GM12878 (cell line): ENCODE measurements at regions not wholly inside any gene's neighbourhood (a gene's known extent, or its start where the extent isn't known, plus 50 kb on each side); places are given as distances from the start of the nearest gene placed in this dataset.

Experiments
- ATAC-seq: fragments of 200-7000 bp; cut with Tn5 transposase; 3 replicates; pipeline ENCODE4 v1.9.1; 2020; ENCODE audit warnings: mild to moderate bottlenecking, moderate library complexity
- BruUV-seq: library from RNA; stranded (reverse); fragments of 400-500 nt; replicated peaks from 2 replicates; lab custom pipeline; 2021; lab: Mats Ljungman, UMichigan
- CTCF ChIA-PET: fragments of 300-600 bp; sonication (Branson Sonifier 250); formaldehyde crosslinking; extraction: SDS; loops from one replicate; lab custom pipeline; 2021; ENCODE audit warnings: inconsistent platforms; lab: Yijun Ruan, JAX
- POLR2A ChIA-PET: fragments of 350-600 bp; formaldehyde crosslinking; extraction: SDS; loops from one replicate; lab custom pipeline; 2021; ENCODE audit warnings: inconsistent platforms; lab: Charles Lee
- RAD21 ChIA-PET: fragments of 300-600 bp; sonication (Branson Sonifier 250); formaldehyde crosslinking; loops from one replicate; lab custom pipeline; 2023; ENCODE audit warnings: antibody characterized with exemption; ENCODE audit not compliant: unreplicated experiment; lab: Charles Lee
- SMC1A ChIA-PET: fragments of 300-600 bp; sonication (Branson Sonifier 250); formaldehyde crosslinking; loops from one replicate; lab custom pipeline; 2023; ENCODE audit not compliant: unreplicated experiment, uncharacterized antibody; lab: Charles Lee
- DNase-seq: peaks from one replicate; pipeline ENCODE4 v3.0.0-alpha.2; 2011; ENCODE audit warnings: low read depth, low spot score
- FAIRE-seq: peaks from 3 replicates; lab custom pipeline; 2011; peaks lifted over from hg19 to GRCh38; lab: Jason Lieb, UNC
- H2AFZ ChIP-seq: 2 replicates; pipeline ENCODE4 v1.6.0; 2011; ENCODE audit warnings: low read depth, low read length, control low read depth; ENCODE audit not compliant: control insufficient read depth
- H3K27ac ChIP-seq: 2 replicates; pipeline ENCODE4 v1.5.1; 2011; ENCODE audit warnings: control low read depth; ENCODE audit not compliant: control insufficient read depth, insufficient read depth
- H3K27me3 ChIP-seq, 2 experiments: replicated peaks in 1 of 2; 2 replicates each; pipeline versions ENCODE4 v1.6.0 to v1.6.1; 2011; ENCODE audit warnings: low read length in 1 of 2; ENCODE audit not compliant: control insufficient read depth in 2 of 2, insufficient read depth in 2 of 2
- H3K36me3 ChIP-seq, 2 experiments: 2 replicates each; pipeline ENCODE4 v1.5.1; 2011; ENCODE audit warnings: low read length in 1 of 2; ENCODE audit not compliant: control insufficient read depth in 2 of 2, insufficient read depth in 2 of 2
- H3K4me1 ChIP-seq: 2 replicates; pipeline ENCODE4 v1.6.1; 2011; ENCODE audit warnings: mild to moderate bottlenecking, low read length, moderate library complexity, mixed read lengths; ENCODE audit not compliant: control insufficient read depth, insufficient read depth
- H3K4me2 ChIP-seq: 2 replicates; pipeline ENCODE4 v1.6.0; 2011; ENCODE audit warnings: control low read depth; ENCODE audit not compliant: control insufficient read depth, insufficient read depth
- H3K4me3 ChIP-seq: fragments of 200-600 bp; sonication (generic); 2 replicates; pipeline ENCODE4 v1.5.1; 2016
- H3K79me2 ChIP-seq: 2 replicates; pipeline ENCODE4 v1.6.0; 2011; ENCODE audit warnings: low read length; ENCODE audit not compliant: control insufficient read depth, insufficient read depth
- H3K9ac ChIP-seq: 2 replicates; pipeline ENCODE4 v1.8.0; 2011; ENCODE audit warnings: low read length, control low read depth, mixed read lengths; ENCODE audit not compliant: control insufficient read depth, insufficient read depth
- H3K9me3 ChIP-seq: replicated peaks from 3 replicates; pipeline ENCODE4 v1.5.1; 2011; ENCODE audit warnings: mild to moderate bottlenecking, low read length; ENCODE audit not compliant: control insufficient read depth, insufficient read depth
- H4K20me1 ChIP-seq: 2 replicates; pipeline ENCODE4 v1.6.0; 2011; ENCODE audit not compliant: control insufficient read depth, insufficient read depth
- ATF7 ChIP-seq: fragments of 450-650 bp; IDR thresholded peaks from 2 replicates; pipeline ENCODE4 v1.6.1; 2016; ENCODE audit warnings: low read depth, mild to moderate bottlenecking
- ESRRA ChIP-seq: IDR thresholded peaks from 2 replicates; pipeline ENCODE4 v1.6.1; 2012; ENCODE audit warnings: mild to moderate bottlenecking, low read length, improper control_type of control experiment
- FOS ChIP-seq: IDR thresholded peaks from 3 replicates; pipeline ENCODE4 v1.6.1; 2011; ENCODE audit warnings: borderline replicate concordance; ENCODE audit not compliant: insufficient read length; ENCODE audit errors: extremely low read depth
- HDAC6 ChIP-seq: fragments of 200-600 bp; sonication (generic); IDR thresholded peaks from one replicate; pipeline ENCODE4 v1.8.0; 2017; ENCODE audit warnings: antibody characterized with exemption; ENCODE audit not compliant: unreplicated experiment
- NR2F1 ChIP-seq: fragments of 450-650 bp; conservative IDR thresholded peaks from 2 replicates; pipeline ENCODE4 v1.6.1; 2017; ENCODE audit warnings: mild to moderate bottlenecking
- NRF1 ChIP-seq: conservative IDR thresholded peaks from 2 replicates; pipeline ENCODE4 v1.6.1; 2011; ENCODE audit warnings: mild to moderate bottlenecking, low read depth, low read length, improper control_type of control experiment
- POLR2A ChIP-seq: IDR thresholded peaks from 2 replicates; pipeline ENCODE4 v1.6.1; 2011; ENCODE audit warnings: low read depth, mild to moderate bottlenecking, low read length
- USF1 ChIP-seq: IDR thresholded peaks from 2 replicates; pipeline ENCODE4 v1.6.1; 2011; ENCODE audit warnings: borderline replicate concordance, low read depth, mild to moderate bottlenecking, moderate library complexity, mixed read lengths, low read length; ENCODE audit not compliant: insufficient read depth; ENCODE audit errors: extremely low read length
- ZNF24 ChIP-seq: fragments of 450-650 bp; IDR thresholded peaks from 2 replicates; pipeline ENCODE4 v1.6.1; 2017; ENCODE audit warnings: antibody characterized with exemption, mild to moderate bottlenecking
- WGBS: methylation state at CpG from one replicate; pipeline ENCODE4 v1.1.6; 2016; ENCODE audit warnings: low lambda C conversion rate; ENCODE audit not compliant: insufficient replicate concordance, insufficient coverage; ENCODE audit errors: missing lambda C conversion rate; 5-methylcytosine and 5-hydroxymethylcytosine counted together
- in situ Hi-C: fragments of 300-500 bp; cut with MboI; formaldehyde crosslinking; loops from 9 replicates; pipeline ENCODE4 v1.14.3; 2018; ENCODE audit warnings: mixed read lengths
- intact Hi-C: fragments of 100-400 bp; cut with micrococcal nuclease; formaldehyde crosslinking; loops from one replicate; pipeline ENCODE4 v1.14.2; 2022; ENCODE audit not compliant: unreplicated experiment
- TF ChIP-seq, protein P1 (sequence below): fragments of 450-650 bp; IDR thresholded peaks from 2 replicates; pipeline ENCODE4 v1.6.1; 2018; ENCODE audit warnings: mild to moderate bottlenecking, low read depth, moderate library complexity; ENCODE audit not compliant: partially characterized antibody
- TF ChIP-seq, protein P2 (sequence below): fragments of 450-650 bp; IDR thresholded peaks from 2 replicates; pipeline ENCODE4 v1.6.1; 2017; ENCODE audit warnings: mild to moderate bottlenecking, moderate library complexity

DNA sequence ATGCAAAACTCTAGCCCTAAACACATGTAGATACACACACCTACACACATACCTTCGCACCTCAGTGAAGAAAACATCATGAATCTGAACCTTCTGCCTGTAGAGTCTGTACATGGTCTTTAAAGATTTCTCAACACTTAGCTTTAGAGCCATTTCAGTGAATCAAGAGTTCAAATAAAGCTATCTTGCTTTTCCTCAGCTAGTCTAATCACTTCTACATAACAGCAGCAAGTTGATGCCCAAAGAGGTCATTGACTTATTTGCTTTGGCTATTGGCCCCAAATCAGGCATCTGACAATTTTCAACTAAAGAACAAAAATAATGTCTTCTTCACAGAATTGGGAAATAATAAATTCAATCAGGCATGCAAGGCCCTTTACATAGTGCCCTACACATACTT is 127.9 kb upstream of the SGCD start (continued):
- no peak for TF ChIP-seq USF1
- TF ChIP-seq POLR2A: no peak
- TF ChIP-seq, protein P1, sequence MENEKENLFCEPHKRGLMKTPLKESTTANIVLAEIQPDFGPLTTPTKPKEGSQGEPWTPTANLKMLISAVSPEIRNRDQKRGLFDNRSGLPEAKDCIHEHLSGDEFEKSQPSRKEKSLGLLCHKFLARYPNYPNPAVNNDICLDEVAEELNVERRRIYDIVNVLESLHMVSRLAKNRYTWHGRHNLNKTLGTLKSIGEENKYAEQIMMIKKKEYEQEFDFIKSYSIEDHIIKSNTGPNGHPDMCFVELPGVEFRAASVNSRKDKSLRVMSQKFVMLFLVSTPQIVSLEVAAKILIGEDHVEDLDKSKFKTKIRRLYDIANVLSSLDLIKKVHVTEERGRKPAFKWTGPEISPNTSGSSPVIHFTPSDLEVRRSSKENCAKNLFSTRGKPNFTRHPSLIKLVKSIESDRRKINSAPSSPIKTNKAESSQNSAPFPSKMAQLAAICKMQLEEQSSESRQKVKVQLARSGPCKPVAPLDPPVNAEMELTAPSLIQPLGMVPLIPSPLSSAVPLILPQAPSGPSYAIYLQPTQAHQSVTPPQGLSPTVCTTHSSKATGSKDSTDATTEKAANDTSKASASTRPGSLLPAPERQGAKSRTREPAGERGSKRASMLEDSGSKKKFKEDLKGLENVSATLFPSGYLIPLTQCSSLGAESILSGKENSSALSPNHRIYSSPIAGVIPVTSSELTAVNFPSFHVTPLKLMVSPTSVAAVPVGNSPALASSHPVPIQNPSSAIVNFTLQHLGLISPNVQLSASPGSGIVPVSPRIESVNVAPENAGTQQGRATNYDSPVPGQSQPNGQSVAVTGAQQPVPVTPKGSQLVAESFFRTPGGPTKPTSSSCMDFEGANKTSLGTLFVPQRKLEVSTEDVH: no peak

DNA sequence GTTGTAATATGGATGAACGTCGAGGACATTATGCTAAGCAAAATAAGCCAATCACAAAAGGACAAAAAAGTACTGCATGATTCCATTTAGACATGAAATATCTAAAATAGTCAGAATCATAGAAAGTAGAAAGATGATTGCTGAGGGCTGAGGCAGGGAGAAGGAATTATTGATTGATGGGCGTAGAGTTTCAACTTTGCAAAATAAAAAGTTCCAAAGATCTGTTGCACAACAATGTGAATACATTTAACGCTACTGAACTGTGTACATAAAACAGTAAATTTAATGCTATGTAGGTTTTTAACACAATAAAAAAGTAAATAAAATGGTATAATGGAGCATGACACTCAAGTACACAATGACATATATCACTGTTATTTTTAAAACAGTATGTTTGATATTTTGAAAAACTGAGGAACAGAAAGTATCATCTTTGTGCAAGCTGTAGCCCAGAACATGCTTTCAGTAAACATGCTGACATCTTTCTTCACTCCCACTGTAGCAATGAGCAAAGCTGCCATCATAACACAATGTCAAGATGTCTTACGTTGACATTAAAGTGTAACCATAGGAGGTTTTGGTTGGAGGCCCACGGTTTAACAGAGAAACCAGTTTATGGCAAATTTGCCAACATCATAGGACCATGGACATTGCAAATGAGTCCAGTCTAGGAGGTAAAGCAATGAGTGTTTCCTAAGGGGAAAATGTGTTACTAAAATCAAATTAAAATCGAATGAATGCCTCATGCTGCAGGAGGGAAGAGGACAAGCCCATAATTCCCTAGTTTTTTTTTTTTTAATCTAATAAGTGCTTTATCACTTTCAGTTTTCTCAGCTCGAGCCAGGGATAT is 125.8 kb upstream of the SGCD start:
- ATAC-seq (no peak), FAIRE-seq (no peak), DNase-seq (no peak)
- ChIA-PET CTCF (interaction anchor here (0.7 kb wide), 1 partner anchor 838 kb away, joined by 3 read pairs; no protein-coding TSS in a partner anchor), RAD21 (no interaction called here), POLR2A (no interaction called here), SMC1A (no interaction called here)
- WGBS: 29% methylated on average over 8 of the region's 8 CpGs
- Histone ChIP-seq H3K4me3 (no peak overlapping the region), H3K9me3 (no peaks in the 10 kb centered on the region), H3K4me1 (no peaks in the 10 kb centered on the region), H3K27ac (no peak overlapping the region), H3K9ac (no peak overlapping the region), H3K36me3 (no peaks in the 10 kb centered on the region), H3K27me3 (no peaks in the 10 kb centered on the region), H3K4me2 (no peak overlapping the region), H3K79me2 (no peaks in the 10 kb centered on the region), H4K20me1 (no peaks in the 10 kb centered on the region), H2AFZ (no peak overlapping the region)
- intact Hi-C loops: no loop called here
- in situ Hi-C loops: no loop called here
- no TSS peak for BruUV-seq
- no peak for TF ChIP-seq NR2F1
- TF ChIP-seq FOS: no peak
- TF ChIP-seq ZNF24: no peak
- no peak for TF ChIP-seq ESRRA
- TF ChIP-seq NRF1: no peak
- TF ChIP-seq, protein P2, sequence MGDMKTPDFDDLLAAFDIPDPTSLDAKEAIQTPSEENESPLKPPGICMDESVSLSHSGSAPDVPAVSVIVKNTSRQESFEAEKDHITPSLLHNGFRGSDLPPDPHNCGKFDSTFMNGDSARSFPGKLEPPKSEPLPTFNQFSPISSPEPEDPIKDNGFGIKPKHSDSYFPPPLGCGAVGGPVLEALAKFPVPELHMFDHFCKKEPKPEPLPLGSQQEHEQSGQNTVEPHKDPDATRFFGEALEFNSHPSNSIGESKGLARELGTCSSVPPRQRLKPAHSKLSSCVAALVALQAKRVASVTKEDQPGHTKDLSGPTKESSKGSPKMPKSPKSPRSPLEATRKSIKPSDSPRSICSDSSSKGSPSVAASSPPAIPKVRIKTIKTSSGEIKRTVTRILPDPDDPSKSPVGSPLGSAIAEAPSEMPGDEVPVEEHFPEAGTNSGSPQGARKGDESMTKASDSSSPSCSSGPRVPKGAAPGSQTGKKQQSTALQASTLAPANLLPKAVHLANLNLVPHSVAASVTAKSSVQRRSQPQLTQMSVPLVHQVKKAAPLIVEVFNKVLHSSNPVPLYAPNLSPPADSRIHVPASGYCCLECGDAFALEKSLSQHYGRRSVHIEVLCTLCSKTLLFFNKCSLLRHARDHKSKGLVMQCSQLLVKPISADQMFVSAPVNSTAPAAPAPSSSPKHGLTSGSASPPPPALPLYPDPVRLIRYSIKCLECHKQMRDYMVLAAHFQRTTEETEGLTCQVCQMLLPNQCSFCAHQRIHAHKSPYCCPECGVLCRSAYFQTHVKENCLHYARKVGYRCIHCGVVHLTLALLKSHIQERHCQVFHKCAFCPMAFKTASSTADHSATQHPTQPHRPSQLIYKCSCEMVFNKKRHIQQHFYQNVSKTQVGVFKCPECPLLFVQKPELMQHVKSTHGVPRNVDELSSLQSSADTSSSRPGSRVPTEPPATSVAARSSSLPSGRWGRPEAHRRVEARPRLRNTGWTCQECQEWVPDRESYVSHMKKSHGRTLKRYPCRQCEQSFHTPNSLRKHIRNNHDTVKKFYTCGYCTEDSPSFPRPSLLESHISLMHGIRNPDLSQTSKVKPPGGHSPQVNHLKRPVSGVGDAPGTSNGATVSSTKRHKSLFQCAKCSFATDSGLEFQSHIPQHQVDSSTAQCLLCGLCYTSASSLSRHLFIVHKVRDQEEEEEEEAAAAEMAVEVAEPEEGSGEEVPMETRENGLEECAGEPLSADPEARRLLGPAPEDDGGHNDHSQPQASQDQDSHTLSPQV: no peak
- TF ChIP-seq HDAC6: no peak
- TF ChIP-seq ATF7: no peak
